ENCODE measurements at regions not wholly inside any gene's neighbourhood (a gene's known extent, or its start where the extent isn't known, plus 50 kb on each side); places are given as distances from the start of the nearest gene placed in this dataset.

DNA sequence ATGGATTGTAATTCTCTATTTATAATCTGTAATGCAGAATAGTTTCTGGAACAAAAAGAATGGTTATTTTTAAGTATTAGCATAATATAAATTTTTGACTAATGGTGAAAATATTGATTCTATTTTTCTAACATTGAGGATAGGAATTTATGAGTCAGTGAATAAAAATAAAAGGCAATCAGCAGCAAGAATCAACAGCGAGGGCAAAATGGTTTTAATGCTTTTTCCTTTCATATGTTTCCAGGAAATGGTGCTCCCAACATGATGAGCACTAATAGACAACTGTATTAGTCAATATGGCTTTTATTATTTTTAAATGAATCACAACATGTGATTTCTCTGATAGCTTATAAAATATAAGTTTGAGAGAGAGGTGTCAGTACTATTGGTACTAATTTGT, 90.7 kb upstream of the TFPI start:
- no peak overlapping the region for H3K14ac ChIP-seq (replicated peaks; ENCODE audit: low read depth, low read length)
- no peak overlapping the region for H4K5ac ChIP-seq (ENCODE audit: low read depth, low read length)
- no peak overlapping the region for H3K23ac ChIP-seq (ENCODE audit: low read depth, low read length)
- H4K91ac ChIP-seq (ENCODE audit: insufficient read depth, low read depth, low read length) = no peak overlapping the region
- no peak for DNase-seq
- no peaks in the 10 kb centered on the region for H3K36me3 ChIP-seq (ENCODE audit: control insufficient read depth, insufficient read depth, low read length)
- no peak overlapping the region for H3K9ac ChIP-seq (ENCODE audit: low read depth, low read length)
- H2AK9ac ChIP-seq (replicated peaks; ENCODE audit: low read depth, low read length, poor library complexity) = no peak overlapping the region
- no peaks in the 10 kb centered on the region for H3K9me3 ChIP-seq (ENCODE audit: control insufficient read depth, insufficient read depth, low read length)
- no peaks in the 10 kb centered on the region for H4K20me1 ChIP-seq (ENCODE audit: insufficient read depth, low read length)
- dilution Hi-C loops (cut with HindIII; ENCODE audit: low sequenced_read_pairs, unreplicated experiment) = no loop called here
- H2AFZ ChIP-seq (replicated peaks; ENCODE audit: low read length, poor library complexity) = no peak overlapping the region
- no CpG with 5 or more reads among the region's 1 CpG for WGBS, 2 experiments (ENCODE audit: extremely low coverage in 2 of 2, insufficient read length in 1 of 2)
- no peak overlapping the region for H2BK20ac ChIP-seq (ENCODE audit: low read depth, low read length)
- TF ChIP-seq ELK1 (IDR thresholded peaks at IDR 0.05; ENCODE audit: borderline replicate concordance, low read depth, low read length) = no peak
- no peak overlapping the region for H2BK15ac ChIP-seq (ENCODE audit: low read depth, low read length)
- H3K27ac ChIP-seq (ENCODE audit: insufficient read depth, low read length) = no peak overlapping the region
- intact Hi-C loops (cut with micrococcal nuclease) = no loop called here
- no peak overlapping the region for H2BK120ac ChIP-seq (ENCODE audit: low read depth, low read length)
- H3K79me1 ChIP-seq (ENCODE audit: low read depth in 1 of 2, low read length in 2 of 2) = no peaks in the 10 kb centered on the region
- H2AK5ac ChIP-seq (ENCODE audit: low read depth, low read length) = no peak overlapping the region
- CTCF ChIA-PET = no interaction called here
- H3K56ac ChIP-seq (ENCODE audit: extremely low read depth, insufficient read depth, low read length) = no peak overlapping the region
- no peaks in the 10 kb centered on the region for H3K4me1 ChIP-seq (ENCODE audit: control insufficient read depth, insufficient read depth, low read length)
- no peak overlapping the region for H3K4ac ChIP-seq (ENCODE audit: low read depth, low read length)
- H3K4me2 ChIP-seq (ENCODE audit: low read depth, low read length) = no peak overlapping the region
- H3K9me1 ChIP-seq (ENCODE audit: insufficient read depth, low read length) = no peaks in the 10 kb centered on the region
- POLR2A ChIA-PET (ENCODE audit: unreplicated experiment) = no interaction called here
- BruUV-seq (replicated peaks) = no TSS peak
- in situ Hi-C loops (cut with MboI; ENCODE audit: low sequenced_read_pairs) = no loop called here
- no peaks in the 10 kb centered on the region for H3K27me3 ChIP-seq (ENCODE audit: control insufficient read depth, insufficient read depth, low read length)
- H2BK5ac ChIP-seq (ENCODE audit: low read depth, low read length, poor library complexity, severe bottlenecking) = no peak overlapping the region
- ATAC-seq (ENCODE audit: low read depth) = no peak
- no peak overlapping the region for H4K8ac ChIP-seq (ENCODE audit: low read depth in 2 of 2, low read length in 2 of 2)
- H3K18ac ChIP-seq (ENCODE audit: low read depth, low read length) = no peak overlapping the region
- no peak overlapping the region for H3K4me3 ChIP-seq (ENCODE audit: insufficient read depth, low read depth, low read length)
